ENCODE measurements at regions not wholly inside any gene's neighbourhood (a gene's known extent, or its start where the extent isn't known, plus 50 kb on each side); places are given as distances from the start of the nearest gene placed in this dataset.

DNA sequence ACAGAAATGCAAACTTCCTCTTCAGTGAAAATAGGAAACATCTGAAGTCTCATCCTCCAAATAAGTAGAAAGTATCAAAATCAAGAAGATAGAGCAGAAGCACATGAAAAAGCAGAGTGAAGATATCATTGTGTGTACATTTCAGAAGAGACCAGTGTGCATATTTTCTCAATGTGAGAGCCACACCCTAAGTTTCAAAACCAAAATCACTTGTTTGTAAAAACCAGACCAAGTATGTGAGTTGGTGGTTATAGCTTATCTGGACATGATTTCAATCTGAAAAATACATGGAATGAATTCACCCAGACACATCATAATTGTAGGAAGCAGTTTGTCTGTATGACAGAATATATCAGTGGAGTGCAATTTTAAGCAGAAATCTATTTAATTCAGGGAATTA, 536.0 kb downstream of the JRKL start:
- Histone ChIP-seq H3K4me1 (no peaks in the 10 kb centered on the region), H3K9me3 (peaks cover 0 to 3% (median 0%) of the 10 kb centered on the region in 8 donors), H3K27ac (no peak overlapping the region), H3K27me3 (replicated peaks in 1 of 7) (no peaks in the 10 kb centered on the region), H3K36me3 (no peaks in the 10 kb centered on the region), H3K4me3 (no peak overlapping the region)
- intact Hi-C loops (cut with DNase I; ENCODE audit: low total_unique reads) = no loop called here
- DNase-seq = no peak
- no peak for TF ChIP-seq POLR2AphosphoS5 (IDR thresholded peaks at IDR 0.05)
- no peak for TF ChIP-seq POLR2A (IDR thresholded peaks at IDR 0.05)
- TF ChIP-seq, protein P1, sequence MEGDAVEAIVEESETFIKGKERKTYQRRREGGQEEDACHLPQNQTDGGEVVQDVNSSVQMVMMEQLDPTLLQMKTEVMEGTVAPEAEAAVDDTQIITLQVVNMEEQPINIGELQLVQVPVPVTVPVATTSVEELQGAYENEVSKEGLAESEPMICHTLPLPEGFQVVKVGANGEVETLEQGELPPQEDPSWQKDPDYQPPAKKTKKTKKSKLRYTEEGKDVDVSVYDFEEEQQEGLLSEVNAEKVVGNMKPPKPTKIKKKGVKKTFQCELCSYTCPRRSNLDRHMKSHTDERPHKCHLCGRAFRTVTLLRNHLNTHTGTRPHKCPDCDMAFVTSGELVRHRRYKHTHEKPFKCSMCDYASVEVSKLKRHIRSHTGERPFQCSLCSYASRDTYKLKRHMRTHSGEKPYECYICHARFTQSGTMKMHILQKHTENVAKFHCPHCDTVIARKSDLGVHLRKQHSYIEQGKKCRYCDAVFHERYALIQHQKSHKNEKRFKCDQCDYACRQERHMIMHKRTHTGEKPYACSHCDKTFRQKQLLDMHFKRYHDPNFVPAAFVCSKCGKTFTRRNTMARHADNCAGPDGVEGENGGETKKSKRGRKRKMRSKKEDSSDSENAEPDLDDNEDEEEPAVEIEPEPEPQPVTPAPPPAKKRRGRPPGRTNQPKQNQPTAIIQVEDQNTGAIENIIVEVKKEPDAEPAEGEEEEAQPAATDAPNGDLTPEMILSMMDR (IDR thresholded peaks at IDR 0.05 in 8 of 11, conservative IDR thresholded peaks at IDR 0.05 in 3 of 11) = no peak

DNA sequence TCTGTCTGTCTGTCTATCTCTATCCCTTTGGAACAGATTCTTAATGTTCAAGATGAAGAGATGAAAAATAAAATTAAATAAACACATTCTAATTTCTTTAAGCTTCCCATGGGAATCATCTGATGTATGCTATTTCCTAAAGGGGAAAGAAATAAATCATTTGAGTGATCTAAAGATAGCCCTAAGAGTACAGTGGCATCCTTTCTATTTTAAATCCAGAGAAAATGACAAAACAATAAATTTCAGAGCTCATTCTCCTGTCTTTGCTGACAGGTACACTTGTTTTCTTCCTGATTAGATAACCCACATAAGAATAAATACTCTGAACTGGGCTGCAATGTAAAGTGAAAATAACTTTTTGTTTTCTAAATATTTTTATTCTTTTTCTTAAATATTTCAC, 550.4 kb downstream of the JRKL start:
- intact Hi-C loops (cut with DNase I; ENCODE audit: low total_unique reads) = no loop called here
- DNase-seq = no peak

DNA sequence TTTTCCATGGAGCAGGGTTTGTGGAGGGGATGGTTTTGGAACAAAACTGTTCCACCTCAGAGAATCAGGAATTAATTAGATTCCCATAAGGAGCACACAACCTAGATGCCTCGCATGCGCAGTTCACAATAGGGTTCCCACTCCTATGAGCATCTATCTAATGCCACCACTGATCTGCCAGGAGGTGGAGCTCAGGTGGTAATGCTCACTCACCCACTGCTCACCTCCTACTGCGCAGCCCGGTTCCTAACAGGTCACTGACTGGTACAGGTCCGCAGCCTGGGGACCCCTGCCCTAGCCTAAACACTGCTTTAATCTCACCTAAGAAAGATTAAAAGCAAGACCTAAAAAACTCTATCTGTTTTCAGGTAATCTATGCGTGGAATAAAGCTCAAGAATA, 553.0 kb downstream of the JRKL start:
- intact Hi-C loops (cut with DNase I; ENCODE audit: low total_unique reads) = no loop called here
- WGBS, 5 donors = 72 to 84% (median 79%) methylated on average over 6 of the region's 6 CpGs
- H3K27me3 ChIP-seq (replicated peaks in 1 of 7) = no peaks in the 10 kb centered on the region
- H3K27ac ChIP-seq = no peak overlapping the region
- no peak for DNase-seq
- no peaks in the 10 kb centered on the region for H3K36me3 ChIP-seq
- no peaks in the 10 kb centered on the region for H3K4me1 ChIP-seq
- TF ChIP-seq, protein P1 (IDR thresholded peaks at IDR 0.05 in 8 of 11, conservative IDR thresholded peaks at IDR 0.05 in 3 of 11) = no peak
- no peak for TF ChIP-seq POLR2AphosphoS5 (IDR thresholded peaks at IDR 0.05)
- H3K4me3 ChIP-seq = no peak overlapping the region
- peaks cover 0 to 6% (median 0%) of the 10 kb centered on the region in 8 donors for H3K9me3 ChIP-seq

More for the DNA sequence above, 550.4 kb downstream of the JRKL start:
- no peaks in the 10 kb centered on the region for H3K27me3 ChIP-seq (replicated peaks in 1 of 7)
- TF ChIP-seq, protein P1 (IDR thresholded peaks at IDR 0.05 in 8 of 11, conservative IDR thresholded peaks at IDR 0.05 in 3 of 11) = no peak
- TF ChIP-seq POLR2AphosphoS5 (IDR thresholded peaks at IDR 0.05) (no peak), POLR2A (IDR thresholded peaks at IDR 0.05) (no peak)
- H3K9me3 ChIP-seq = peaks cover 0 to 6% (median 0%) of the 10 kb centered on the region in 8 donors
- H3K27ac ChIP-seq = no peak overlapping the region
- no peaks in the 10 kb centered on the region for H3K4me1 ChIP-seq
- H3K4me3 ChIP-seq = no peak overlapping the region
- no peaks in the 10 kb centered on the region for H3K36me3 ChIP-seq

DNA sequence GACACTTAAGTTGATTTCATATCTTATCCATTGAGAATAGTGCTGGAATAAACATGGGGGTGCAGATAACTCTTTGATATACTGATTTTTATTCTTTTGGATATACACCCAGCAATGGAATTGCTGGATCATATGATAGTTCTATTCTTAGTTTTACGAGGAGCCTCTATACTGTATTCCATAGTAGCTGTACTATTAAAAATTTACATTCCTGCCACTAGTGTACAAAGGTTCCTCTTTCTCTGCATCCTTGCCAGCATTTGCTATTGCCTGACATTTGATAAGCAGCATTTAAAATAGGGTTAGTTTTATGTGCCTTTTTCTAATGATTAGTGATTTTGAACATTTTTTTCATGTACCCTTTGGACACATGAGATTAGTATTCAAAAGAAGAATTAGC, 554.2 kb downstream of the JRKL start:
- Histone ChIP-seq H3K27ac (no peak overlapping the region), H3K4me3 (no peak overlapping the region), H3K9me3 (peaks cover 0 to 6% (median 0%) of the 10 kb centered on the region in 8 donors), H3K27me3 (replicated peaks in 1 of 7) (no peaks in the 10 kb centered on the region), H3K4me1 (no peaks in the 10 kb centered on the region), H3K36me3 (no peaks in the 10 kb centered on the region)
- DNase-seq = no peak
- 65 to 98% (median 76%) methylated on average over 1 of the region's 1 CpG for WGBS, 5 donors
- intact Hi-C loops (cut with DNase I; ENCODE audit: low total_unique reads) = no loop called here
- TF ChIP-seq POLR2AphosphoS5 (IDR thresholded peaks at IDR 0.05) = no peak
- TF ChIP-seq, protein P1 (IDR thresholded peaks at IDR 0.05 in 8 of 11, conservative IDR thresholded peaks at IDR 0.05 in 3 of 11) = no peak
- no peak for TF ChIP-seq POLR2A (IDR thresholded peaks at IDR 0.05)
